Suprapubic skin (tissue), 4 donors: ENCODE measurements at regions not wholly inside any gene's neighbourhood (a gene's known extent, or its start where the extent isn't known, plus 50 kb on each side); places are given as distances from the start of the nearest gene placed in this dataset.

Experiments
- EP300 ChIP-seq: sonication (generic); formaldehyde crosslinking; IDR thresholded peaks from one replicate; pipeline ENCODE4 v1.6.1; 2017; ENCODE audit warnings: antibody characterized with exemption
- POLR2A ChIP-seq, 2 donors: fragments of 450-650 bp; IDR thresholded peaks; one replicate each; pipeline ENCODE4 v1.6.1; 2017; ENCODE audit warnings: antibody characterized with exemption in 2 of 2, mild to moderate bottlenecking in 2 of 2, moderate library complexity in 2 of 2
- POLR2AphosphoS5 ChIP-seq, 3 donors: sonication (generic); formaldehyde crosslinking; IDR thresholded peaks; one replicate each; pipeline ENCODE4 v1.6.1; 2017; ENCODE audit warnings: antibody characterized with exemption in 3 of 3
- TF ChIP-seq, protein P1 (sequence below), 2 donors: fragments of 200-600 bp in 1 of 2; fragments of 450-650 bp in 1 of 2; sonication (generic) in 1 of 2; IDR thresholded peaks; one replicate each; pipeline ENCODE4 v1.5.1; 2016 to 2019; ENCODE audit warnings: antibody characterized with exemption in 2 of 2, mild to moderate bottlenecking in 1 of 2, moderate library complexity in 1 of 2

DNA sequence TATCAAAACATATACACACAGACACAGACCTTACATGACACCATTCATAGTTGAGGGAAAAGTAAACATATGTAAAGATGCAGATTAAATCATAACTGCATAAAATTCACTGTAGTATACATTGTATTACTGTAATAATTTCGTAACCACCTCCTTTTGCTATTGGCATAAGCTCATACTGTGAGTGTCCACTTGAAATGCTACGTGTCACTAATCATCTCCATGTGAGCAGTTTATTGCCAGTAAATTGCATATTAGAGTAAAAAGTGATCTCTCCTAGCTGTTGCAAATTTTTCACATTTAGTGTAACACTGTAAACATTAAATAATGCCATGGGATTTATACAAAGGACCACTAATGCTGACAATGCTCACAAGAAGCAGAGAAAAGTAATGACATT, 256.7 kb upstream of the GNPDA2 start:
- TF ChIP-seq, protein P1, sequence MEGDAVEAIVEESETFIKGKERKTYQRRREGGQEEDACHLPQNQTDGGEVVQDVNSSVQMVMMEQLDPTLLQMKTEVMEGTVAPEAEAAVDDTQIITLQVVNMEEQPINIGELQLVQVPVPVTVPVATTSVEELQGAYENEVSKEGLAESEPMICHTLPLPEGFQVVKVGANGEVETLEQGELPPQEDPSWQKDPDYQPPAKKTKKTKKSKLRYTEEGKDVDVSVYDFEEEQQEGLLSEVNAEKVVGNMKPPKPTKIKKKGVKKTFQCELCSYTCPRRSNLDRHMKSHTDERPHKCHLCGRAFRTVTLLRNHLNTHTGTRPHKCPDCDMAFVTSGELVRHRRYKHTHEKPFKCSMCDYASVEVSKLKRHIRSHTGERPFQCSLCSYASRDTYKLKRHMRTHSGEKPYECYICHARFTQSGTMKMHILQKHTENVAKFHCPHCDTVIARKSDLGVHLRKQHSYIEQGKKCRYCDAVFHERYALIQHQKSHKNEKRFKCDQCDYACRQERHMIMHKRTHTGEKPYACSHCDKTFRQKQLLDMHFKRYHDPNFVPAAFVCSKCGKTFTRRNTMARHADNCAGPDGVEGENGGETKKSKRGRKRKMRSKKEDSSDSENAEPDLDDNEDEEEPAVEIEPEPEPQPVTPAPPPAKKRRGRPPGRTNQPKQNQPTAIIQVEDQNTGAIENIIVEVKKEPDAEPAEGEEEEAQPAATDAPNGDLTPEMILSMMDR (IDR thresholded peaks at IDR 0.05) = no peak
- TF ChIP-seq EP300 (no peak), POLR2A (IDR thresholded peaks at IDR 0.05) (no peak), POLR2AphosphoS5 (IDR thresholded peaks at IDR 0.05) (no peak)
